IMR-90 (cell line): ENCODE measurements at regions not wholly inside any gene's neighbourhood (a gene's known extent, or its start where the extent isn't known, plus 50 kb on each side); places are given as distances from the start of the nearest gene placed in this dataset.

Source experiments
- CEBPB ChIP-seq: IDR thresholded peaks from 2 replicates; pipeline ENCODE4 v1.6.1; 2012; ENCODE audit warnings: low read depth, low read length, improper control_type of control experiment
- MAZ ChIP-seq: IDR thresholded peaks from 2 replicates; pipeline ENCODE4 v1.6.1; 2012; ENCODE audit warnings: low read depth, mild to moderate bottlenecking, low read length, improper control_type of control experiment, moderate library complexity, borderline replicate concordance
- POLR2A ChIP-seq: IDR thresholded peaks from 2 replicates; pipeline ENCODE4 v1.6.1; 2012; ENCODE audit warnings: mild to moderate bottlenecking, low read depth, low read length
- RCOR1 ChIP-seq: IDR thresholded peaks from 2 replicates; pipeline ENCODE4 v1.6.1; 2012; ENCODE audit warnings: mild to moderate bottlenecking, low read length, improper control_type of control experiment; ENCODE audit not compliant: insufficient replicate concordance
- TF ChIP-seq, protein P1 (sequence below): conservative IDR thresholded peaks from 2 replicates; pipeline ENCODE4 v1.5.1; 2012; ENCODE audit warnings: mild to moderate bottlenecking, low read depth, low read length, improper control_type of control experiment

DNA sequence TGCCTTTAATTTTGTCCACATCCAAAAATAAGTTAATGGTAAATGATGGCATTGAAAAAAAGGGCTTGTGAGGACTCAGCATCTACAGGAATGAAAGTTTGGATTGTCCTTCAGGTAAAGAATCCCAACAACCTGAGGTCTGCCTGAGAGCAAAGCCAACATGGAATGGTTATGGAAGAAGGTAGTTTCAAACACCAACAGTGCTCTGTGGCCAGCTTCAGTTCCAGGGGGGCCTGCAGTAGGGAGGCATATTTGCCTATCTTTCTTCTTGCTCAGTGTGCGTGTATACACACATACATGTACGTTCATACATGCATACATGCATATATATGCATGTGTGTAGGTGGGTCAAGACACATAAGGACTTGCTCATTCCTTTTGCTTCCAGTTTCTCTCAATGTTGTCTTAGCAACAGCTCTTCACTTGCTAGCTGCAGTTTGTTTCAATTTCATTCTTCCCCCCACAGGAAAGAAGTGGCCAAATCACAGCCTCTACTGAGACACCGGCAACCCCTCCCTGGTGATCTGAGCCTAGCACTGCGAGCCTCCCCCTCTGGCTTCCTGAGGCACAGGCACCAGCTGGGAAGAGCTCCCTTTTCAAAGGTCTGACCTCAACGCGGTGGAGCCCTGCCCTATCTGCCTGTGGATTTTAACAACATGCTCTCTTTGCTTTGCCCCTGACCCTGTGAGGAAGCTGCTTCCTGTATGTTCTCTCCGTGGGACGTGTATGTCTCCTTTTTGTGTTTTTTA is 146.2 kb downstream of the KLF13 start:
- TF ChIP-seq POLR2A = no peak
- TF ChIP-seq, protein P1, sequence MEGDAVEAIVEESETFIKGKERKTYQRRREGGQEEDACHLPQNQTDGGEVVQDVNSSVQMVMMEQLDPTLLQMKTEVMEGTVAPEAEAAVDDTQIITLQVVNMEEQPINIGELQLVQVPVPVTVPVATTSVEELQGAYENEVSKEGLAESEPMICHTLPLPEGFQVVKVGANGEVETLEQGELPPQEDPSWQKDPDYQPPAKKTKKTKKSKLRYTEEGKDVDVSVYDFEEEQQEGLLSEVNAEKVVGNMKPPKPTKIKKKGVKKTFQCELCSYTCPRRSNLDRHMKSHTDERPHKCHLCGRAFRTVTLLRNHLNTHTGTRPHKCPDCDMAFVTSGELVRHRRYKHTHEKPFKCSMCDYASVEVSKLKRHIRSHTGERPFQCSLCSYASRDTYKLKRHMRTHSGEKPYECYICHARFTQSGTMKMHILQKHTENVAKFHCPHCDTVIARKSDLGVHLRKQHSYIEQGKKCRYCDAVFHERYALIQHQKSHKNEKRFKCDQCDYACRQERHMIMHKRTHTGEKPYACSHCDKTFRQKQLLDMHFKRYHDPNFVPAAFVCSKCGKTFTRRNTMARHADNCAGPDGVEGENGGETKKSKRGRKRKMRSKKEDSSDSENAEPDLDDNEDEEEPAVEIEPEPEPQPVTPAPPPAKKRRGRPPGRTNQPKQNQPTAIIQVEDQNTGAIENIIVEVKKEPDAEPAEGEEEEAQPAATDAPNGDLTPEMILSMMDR = no peak
- TF ChIP-seq CEBPB = no peak
- no peak for TF ChIP-seq MAZ
- no peak for TF ChIP-seq RCOR1
